GM23338 (cell line): ENCODE measurements at regions not wholly inside any gene's neighbourhood (a gene's known extent, or its start where the extent isn't known, plus 50 kb on each side); places are given as distances from the start of the nearest gene placed in this dataset.

Experiments
- ATAC-seq: fragments of 200-7000 bp; cut with Tn5 transposase; 3 replicates; pipeline ENCODE4 v1.9.1; 2020
- DNase-seq: peaks from one replicate; pipeline ENCODE4 v3.0.0-alpha.2; 2015; ENCODE audit warnings: low spot score
- H2AFZ ChIP-seq: fragments of 200-600 bp; sonication (generic); 2 replicates; pipeline ENCODE4 v1.8.0; 2016; ENCODE audit warnings: antibody characterized with exemption, mild to moderate bottlenecking, moderate library complexity
- H3F3A ChIP-seq: fragments of 200-600 bp; sonication (generic); replicated peaks from 2 replicates; pipeline ENCODE4 v1.8.0; 2017; ENCODE audit warnings: antibody characterized with exemption, mixed run types, low read depth
- H3K27ac ChIP-seq: fragments of 200-600 bp; sonication (generic); 2 replicates; pipeline ENCODE4 v1.6.1; 2016; ENCODE audit warnings: low read depth
- H3K27me3 ChIP-seq: fragments of 200-600 bp; sonication (generic); 2 replicates; pipeline ENCODE4 v1.8.0; 2016; ENCODE audit warnings: mild to moderate bottlenecking, mixed run types, moderate library complexity; ENCODE audit not compliant: insufficient read depth
- H3K36me3 ChIP-seq: fragments of 200-600 bp; sonication (generic); 2 replicates; pipeline ENCODE4 v1.8.0; 2016; ENCODE audit warnings: mild to moderate bottlenecking; ENCODE audit not compliant: insufficient read depth
- H3K4me1 ChIP-seq: fragments of 200-600 bp; sonication (generic); 2 replicates; pipeline ENCODE4 v1.8.0; 2016; ENCODE audit warnings: mild to moderate bottlenecking, moderate library complexity; ENCODE audit not compliant: insufficient read depth
- H3K4me2 ChIP-seq: fragments of 200-600 bp; sonication (generic); 2 replicates; pipeline ENCODE4 v1.7.1; 2017; ENCODE audit warnings: mixed run types
- H3K4me3 ChIP-seq: fragments of 200-600 bp; sonication (generic); 2 replicates; pipeline ENCODE4 v1.6.1; 2016; ENCODE audit warnings: mixed run types
- H3K79me2 ChIP-seq: fragments of 200-600 bp; sonication (generic); replicated peaks from 2 replicates; pipeline ENCODE4 v1.8.0; 2017; ENCODE audit warnings: mild to moderate bottlenecking; ENCODE audit not compliant: insufficient read depth
- H3K9me2 ChIP-seq: fragments of 200-600 bp; sonication (generic); 2 replicates; pipeline ENCODE4 v1.8.0; 2017; ENCODE audit not compliant: insufficient read depth
- H4K20me1 ChIP-seq: fragments of 200-600 bp; sonication (generic); replicated peaks from 2 replicates; pipeline ENCODE4 v1.8.0; 2017; ENCODE audit warnings: mild to moderate bottlenecking; ENCODE audit not compliant: insufficient read depth
- H3K27ac Mint-ChIP-seq: 2 replicates; pipeline ENCODE4 v1.8.0; 2020; ENCODE audit warnings: inconsistent platforms, mild to moderate bottlenecking, moderate library complexity, mixed read lengths
- H3K27me3 Mint-ChIP-seq: 3 replicates; pipeline ENCODE4 v1.8.0; 2022; ENCODE audit warnings: low read depth, mild to moderate bottlenecking, moderate library complexity, mixed read lengths, inconsistent platforms; ENCODE audit not compliant: insufficient read depth, poor library complexity
- H3K36me3 Mint-ChIP-seq: 3 replicates; pipeline ENCODE4 v1.8.0; 2021; ENCODE audit warnings: low read depth, mild to moderate bottlenecking, inconsistent platforms, moderate library complexity, mixed read lengths
- H3K4me1 Mint-ChIP-seq: 3 replicates; pipeline ENCODE4 v1.8.0; 2020; ENCODE audit warnings: mild to moderate bottlenecking, inconsistent platforms, mixed read lengths
- H3K4me3 Mint-ChIP-seq: 3 replicates; pipeline ENCODE4 v1.8.0; 2021; ENCODE audit warnings: moderate library complexity, mild to moderate bottlenecking, inconsistent platforms, mixed read lengths
- H3K9me3 Mint-ChIP-seq: 3 replicates; pipeline ENCODE4 v1.8.0; 2020; ENCODE audit warnings: moderate library complexity, mild to moderate bottlenecking, inconsistent platforms, mixed read lengths
- JUNB ChIP-seq: IDR thresholded peaks from one replicate; pipeline ENCODE4 v1.6.1; 2016; ENCODE audit warnings: antibody characterized with exemption; ENCODE audit not compliant: unreplicated experiment
- NANOG ChIP-seq: IDR thresholded peaks from 2 replicates; pipeline ENCODE4 v1.6.1; 2016; ENCODE audit warnings: antibody characterized with exemption, borderline replicate concordance
- STAT1 ChIP-seq: IDR thresholded peaks from one replicate; pipeline ENCODE4 v1.6.1; 2016; ENCODE audit warnings: antibody characterized with exemption; ENCODE audit not compliant: unreplicated experiment
- TF ChIP-seq, protein P1 (sequence below): fragments of 250-450 bp; sonication (Bioruptor Pico); IDR thresholded peaks from 2 replicates; pipeline ENCODE4 v1.5.0; 2020; ENCODE audit warnings: mild to moderate bottlenecking, moderate library complexity
- TF ChIP-seq, protein P2 (sequence below): IDR thresholded peaks from one replicate; pipeline ENCODE4 v1.6.1; 2018; ENCODE audit warnings: antibody characterized with exemption; ENCODE audit not compliant: unreplicated experiment

DNA sequence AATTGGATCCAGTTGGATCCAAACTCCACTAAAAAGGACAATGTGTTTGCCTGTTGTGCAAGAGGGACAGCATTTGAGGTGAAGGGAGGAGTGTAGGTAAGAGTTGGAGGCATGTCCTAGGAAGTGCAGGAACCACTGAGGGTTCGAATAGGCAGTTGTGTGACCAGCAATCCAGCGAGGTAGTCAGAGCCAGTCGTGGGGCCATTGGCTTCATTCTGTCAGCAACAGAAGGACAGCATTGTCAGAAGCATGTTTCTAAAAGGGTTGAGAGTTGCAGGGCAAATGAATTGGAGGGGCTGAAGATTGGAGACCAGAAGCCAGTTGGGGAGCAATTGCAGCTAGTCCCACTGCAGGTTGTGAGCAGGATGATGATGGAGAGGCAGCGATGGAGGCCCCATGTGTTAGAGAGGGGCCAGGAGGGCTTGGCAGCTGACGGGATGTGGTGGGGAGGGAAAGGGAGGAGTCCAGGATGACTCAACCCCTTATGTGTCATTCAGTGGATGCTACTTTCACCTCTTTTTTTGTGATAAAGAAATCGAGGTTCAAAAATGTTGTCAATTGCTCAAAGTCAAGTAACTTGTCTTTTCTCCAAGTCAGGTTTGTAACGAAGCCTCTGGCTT lies 96.7 kb upstream of the SIX3 start:
- ATAC-seq: no peak
- TF ChIP-seq NANOG (no peak), JUNB (no peak), STAT1 (no peak)
- TF ChIP-seq, protein P1, sequence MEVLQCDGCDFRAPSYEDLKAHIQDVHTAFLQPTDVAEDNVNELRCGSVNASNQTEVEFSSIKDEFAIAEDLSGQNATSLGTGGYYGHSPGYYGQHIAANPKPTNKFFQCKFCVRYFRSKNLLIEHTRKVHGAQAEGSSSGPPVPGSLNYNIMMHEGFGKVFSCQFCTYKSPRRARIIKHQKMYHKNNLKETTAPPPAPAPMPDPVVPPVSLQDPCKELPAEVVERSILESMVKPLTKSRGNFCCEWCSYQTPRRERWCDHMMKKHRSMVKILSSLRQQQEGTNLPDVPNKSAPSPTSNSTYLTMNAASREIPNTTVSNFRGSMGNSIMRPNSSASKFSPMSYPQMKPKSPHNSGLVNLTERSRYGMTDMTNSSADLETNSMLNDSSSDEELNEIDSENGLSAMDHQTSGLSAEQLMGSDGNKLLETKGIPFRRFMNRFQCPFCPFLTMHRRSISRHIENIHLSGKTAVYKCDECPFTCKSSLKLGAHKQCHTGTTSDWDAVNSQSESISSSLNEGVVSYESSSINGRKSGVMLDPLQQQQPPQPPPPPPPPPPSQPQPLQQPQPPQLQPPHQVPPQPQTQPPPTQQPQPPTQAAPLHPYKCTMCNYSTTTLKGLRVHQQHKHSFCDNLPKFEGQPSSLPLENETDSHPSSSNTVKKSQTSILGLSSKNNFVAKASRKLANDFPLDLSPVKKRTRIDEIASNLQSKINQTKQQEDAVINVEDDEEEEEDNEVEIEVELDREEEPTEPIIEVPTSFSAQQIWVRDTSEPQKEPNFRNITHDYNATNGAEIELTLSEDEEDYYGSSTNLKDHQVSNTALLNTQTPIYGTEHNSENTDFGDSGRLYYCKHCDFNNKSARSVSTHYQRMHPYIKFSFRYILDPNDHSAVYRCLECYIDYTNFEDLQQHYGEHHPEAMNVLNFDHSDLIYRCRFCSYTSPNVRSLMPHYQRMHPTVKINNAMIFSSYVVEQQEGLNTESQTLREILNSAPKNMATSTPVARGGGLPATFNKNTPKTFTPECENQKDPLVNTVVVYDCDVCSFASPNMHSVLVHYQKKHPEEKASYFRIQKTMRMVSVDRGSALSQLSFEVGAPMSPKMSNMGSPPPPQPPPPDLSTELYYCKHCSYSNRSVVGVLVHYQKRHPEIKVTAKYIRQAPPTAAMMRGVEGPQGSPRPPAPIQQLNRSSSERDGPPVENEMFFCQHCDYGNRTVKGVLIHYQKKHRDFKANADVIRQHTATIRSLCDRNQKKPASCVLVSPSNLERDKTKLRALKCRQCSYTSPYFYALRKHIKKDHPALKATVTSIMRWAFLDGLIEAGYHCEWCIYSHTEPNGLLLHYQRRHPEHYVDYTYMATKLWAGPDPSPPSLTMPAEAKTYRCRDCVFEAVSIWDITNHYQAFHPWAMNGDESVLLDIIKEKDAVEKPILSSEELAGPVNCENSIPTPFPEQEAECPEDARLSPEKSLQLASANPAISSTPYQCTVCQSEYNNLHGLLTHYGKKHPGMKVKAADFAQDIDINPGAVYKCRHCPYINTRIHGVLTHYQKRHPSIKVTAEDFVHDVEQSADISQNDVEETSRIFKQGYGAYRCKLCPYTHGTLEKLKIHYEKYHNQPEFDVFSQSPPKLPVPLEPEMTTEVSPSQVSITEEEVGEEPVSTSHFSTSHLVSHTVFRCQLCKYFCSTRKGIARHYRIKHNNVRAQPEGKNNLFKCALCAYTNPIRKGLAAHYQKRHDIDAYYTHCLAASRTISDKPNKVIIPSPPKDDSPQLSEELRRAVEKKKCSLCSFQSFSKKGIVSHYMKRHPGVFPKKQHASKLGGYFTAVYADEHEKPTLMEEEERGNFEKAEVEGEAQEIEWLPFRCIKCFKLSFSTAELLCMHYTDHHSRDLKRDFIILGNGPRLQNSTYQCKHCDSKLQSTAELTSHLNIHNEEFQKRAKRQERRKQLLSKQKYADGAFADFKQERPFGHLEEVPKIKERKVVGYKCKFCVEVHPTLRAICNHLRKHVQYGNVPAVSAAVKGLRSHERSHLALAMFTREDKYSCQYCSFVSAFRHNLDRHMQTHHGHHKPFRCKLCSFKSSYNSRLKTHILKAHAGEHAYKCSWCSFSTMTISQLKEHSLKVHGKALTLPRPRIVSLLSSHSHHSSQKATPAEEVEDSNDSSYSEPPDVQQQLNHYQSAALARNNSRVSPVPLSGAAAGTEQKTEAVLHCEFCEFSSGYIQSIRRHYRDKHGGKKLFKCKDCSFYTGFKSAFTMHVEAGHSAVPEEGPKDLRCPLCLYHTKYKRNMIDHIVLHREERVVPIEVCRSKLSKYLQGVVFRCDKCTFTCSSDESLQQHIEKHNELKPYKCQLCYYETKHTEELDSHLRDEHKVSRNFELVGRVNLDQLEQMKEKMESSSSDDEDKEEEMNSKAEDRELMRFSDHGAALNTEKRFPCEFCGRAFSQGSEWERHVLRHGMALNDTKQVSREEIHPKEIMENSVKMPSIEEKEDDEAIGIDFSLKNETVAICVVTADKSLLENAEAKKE (CRISPR knock-in tag): no peak
- no peaks in the 10 kb centered on the region for H3K4me1 Mint-ChIP-seq

DNA sequence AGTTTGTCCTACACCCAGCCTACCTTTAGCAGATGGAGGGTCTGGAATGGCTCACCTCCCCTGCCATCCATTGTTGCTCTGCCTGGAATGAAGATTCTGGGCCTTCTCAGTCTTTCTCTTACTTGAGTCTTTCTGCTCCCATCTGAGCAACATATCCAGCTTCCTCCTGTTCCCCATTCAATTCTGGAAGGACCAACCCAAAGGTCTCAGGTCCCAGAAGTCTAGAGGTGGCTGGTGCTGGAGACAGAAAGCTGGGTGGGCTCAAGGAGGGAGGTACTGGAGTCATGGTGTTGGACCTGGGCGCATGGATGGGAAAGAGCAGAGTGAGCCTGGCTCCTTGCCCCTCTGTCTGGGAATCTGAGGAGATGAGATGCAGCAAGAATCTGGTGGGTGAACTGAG lies 93.5 kb upstream of the SIX3 start:
- no peaks in the 10 kb centered on the region for H3K36me3 Mint-ChIP-seq
- Histone ChIP-seq H3K4me1 (no peaks in the 10 kb centered on the region), H3K27ac (no peak overlapping the region), H3K79me2 (no peaks in the 10 kb centered on the region), H3K4me3 (no peak overlapping the region), H3K9me2 (no peaks in the 10 kb centered on the region), H3K4me2 (no peak overlapping the region), H3K27me3 (no peaks in the 10 kb centered on the region), H3F3A (no peaks in the 10 kb centered on the region), H4K20me1 (no peaks in the 10 kb centered on the region), H2AFZ (no peak overlapping the region), H3K36me3 (no peaks in the 10 kb centered on the region)
- no peak overlapping the region for H3K27ac Mint-ChIP-seq
- H3K9me3 Mint-ChIP-seq: no peaks in the 10 kb centered on the region
- peaks cover 6% of the 10 kb centered on the region for H3K27me3 Mint-ChIP-seq
- DNase-seq (no peak), ATAC-seq (no peak)
- no peaks in the 10 kb centered on the region for H3K4me1 Mint-ChIP-seq
- H3K4me3 Mint-ChIP-seq: no peak overlapping the region
- TF ChIP-seq, protein P2, sequence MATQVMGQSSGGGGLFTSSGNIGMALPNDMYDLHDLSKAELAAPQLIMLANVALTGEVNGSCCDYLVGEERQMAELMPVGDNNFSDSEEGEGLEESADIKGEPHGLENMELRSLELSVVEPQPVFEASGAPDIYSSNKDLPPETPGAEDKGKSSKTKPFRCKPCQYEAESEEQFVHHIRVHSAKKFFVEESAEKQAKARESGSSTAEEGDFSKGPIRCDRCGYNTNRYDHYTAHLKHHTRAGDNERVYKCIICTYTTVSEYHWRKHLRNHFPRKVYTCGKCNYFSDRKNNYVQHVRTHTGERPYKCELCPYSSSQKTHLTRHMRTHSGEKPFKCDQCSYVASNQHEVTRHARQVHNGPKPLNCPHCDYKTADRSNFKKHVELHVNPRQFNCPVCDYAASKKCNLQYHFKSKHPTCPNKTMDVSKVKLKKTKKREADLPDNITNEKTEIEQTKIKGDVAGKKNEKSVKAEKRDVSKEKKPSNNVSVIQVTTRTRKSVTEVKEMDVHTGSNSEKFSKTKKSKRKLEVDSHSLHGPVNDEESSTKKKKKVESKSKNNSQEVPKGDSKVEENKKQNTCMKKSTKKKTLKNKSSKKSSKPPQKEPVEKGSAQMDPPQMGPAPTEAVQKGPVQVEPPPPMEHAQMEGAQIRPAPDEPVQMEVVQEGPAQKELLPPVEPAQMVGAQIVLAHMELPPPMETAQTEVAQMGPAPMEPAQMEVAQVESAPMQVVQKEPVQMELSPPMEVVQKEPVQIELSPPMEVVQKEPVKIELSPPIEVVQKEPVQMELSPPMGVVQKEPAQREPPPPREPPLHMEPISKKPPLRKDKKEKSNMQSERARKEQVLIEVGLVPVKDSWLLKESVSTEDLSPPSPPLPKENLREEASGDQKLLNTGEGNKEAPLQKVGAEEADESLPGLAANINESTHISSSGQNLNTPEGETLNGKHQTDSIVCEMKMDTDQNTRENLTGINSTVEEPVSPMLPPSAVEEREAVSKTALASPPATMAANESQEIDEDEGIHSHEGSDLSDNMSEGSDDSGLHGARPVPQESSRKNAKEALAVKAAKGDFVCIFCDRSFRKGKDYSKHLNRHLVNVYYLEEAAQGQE: no peak
- TF ChIP-seq STAT1 (no peak), NANOG (no peak)

More for the DNA sequence above, 96.7 kb upstream of the SIX3 start:
- Histone ChIP-seq H3K9me2 (no peaks in the 10 kb centered on the region), H3K36me3 (no peaks in the 10 kb centered on the region), H3K27me3 (no peaks in the 10 kb centered on the region), H2AFZ (no peak overlapping the region), H3K4me1 (no peaks in the 10 kb centered on the region), H4K20me1 (no peaks in the 10 kb centered on the region), H3K4me2 (no peak overlapping the region), H3F3A (no peaks in the 10 kb centered on the region), H3K4me3 (no peak overlapping the region), H3K79me2 (no peaks in the 10 kb centered on the region), H3K27ac (no peak overlapping the region)
- Mint-ChIP-seq H3K4me3 (no peak overlapping the region), H3K36me3 (no peaks in the 10 kb centered on the region), H3K27me3 (peaks cover 6% of the 10 kb centered on the region), H3K9me3 (no peaks in the 10 kb centered on the region), H3K27ac (no peak overlapping the region)
- DNase-seq: no peak
